ENCODE measurements at regions not wholly inside any gene's neighbourhood (a gene's known extent, or its start where the extent isn't known, plus 50 kb on each side); places are given as distances from the start of the nearest gene placed in this dataset.
A peak's percentile ranks its signal among the peaks of the same experiment; 100 is the strongest.

DNA sequence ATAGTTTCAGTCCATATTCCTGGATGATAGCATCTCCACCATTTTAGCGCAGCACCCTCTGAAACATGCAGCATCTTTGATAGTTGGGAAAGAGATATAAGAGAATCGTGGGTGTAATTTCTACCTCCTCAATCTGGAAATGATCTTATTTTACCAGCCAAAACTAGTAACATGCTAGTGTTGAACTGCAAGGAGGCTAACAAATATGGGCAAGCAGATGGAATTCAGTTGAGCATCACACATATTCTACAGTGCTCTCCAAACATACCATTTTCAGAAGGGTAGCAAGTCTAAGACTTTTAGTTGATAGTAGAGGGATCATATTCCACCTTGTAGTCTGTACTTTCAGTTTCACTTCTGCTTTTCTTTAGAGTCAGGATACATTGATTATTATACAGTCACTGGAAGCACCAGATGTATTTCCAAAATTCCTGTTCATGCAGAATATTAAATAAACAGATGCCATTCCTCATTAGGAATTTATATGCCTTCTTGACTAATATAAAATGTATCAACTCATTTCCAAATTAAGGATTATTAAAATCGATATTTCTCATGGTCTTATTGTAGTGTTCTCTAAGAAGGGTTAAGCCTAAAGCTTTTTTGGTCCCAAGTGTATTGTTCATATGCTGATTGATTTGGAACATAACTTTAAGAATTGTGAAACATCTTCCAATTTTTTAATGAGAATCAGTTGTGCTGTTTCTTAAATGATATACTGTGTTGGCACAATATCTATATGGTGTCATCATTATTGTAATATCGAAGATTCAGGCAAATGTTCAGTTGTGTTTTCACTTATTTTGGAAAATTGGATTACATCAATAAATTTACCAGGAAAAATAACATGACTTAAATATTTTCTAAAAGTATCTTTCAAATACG lies 362.0 kb downstream of the CENPW start:
- peak; percentile 32 for FAIRE-seq
- DNase-seq (ENCODE audit: low read depth), result no peak
- TF ChIP-seq, protein P1, sequence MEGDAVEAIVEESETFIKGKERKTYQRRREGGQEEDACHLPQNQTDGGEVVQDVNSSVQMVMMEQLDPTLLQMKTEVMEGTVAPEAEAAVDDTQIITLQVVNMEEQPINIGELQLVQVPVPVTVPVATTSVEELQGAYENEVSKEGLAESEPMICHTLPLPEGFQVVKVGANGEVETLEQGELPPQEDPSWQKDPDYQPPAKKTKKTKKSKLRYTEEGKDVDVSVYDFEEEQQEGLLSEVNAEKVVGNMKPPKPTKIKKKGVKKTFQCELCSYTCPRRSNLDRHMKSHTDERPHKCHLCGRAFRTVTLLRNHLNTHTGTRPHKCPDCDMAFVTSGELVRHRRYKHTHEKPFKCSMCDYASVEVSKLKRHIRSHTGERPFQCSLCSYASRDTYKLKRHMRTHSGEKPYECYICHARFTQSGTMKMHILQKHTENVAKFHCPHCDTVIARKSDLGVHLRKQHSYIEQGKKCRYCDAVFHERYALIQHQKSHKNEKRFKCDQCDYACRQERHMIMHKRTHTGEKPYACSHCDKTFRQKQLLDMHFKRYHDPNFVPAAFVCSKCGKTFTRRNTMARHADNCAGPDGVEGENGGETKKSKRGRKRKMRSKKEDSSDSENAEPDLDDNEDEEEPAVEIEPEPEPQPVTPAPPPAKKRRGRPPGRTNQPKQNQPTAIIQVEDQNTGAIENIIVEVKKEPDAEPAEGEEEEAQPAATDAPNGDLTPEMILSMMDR (IDR thresholded peaks at IDR 0.05; ENCODE audit: insufficient read depth, low read length, severe bottlenecking), result no peak

DNA sequence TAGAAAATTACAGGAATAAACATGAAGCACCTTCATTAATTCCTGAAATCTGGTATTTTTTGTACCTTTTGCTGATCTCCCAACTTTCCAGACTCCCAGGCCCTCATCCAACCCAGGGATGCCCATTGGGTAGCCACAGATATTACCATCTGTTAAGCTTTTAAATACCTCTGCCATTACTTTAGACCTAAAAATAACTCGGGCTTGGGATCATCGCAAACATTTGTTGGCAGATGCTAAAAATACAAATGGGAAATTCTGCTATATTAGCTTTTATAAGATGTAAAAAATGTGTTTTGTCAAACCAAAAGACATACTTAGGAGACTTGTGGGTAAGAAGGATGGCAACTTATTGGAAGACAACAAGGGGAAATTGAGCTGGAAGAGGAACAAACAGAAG lies 376.1 kb downstream of the CENPW start:
- TF ChIP-seq, protein P1 (IDR thresholded peaks at IDR 0.05; ENCODE audit: insufficient read depth, low read length, severe bottlenecking), result no peak
- DNase-seq (ENCODE audit: low read depth), result no peak
- Histone ChIP-seq H3K36me3 (ENCODE audit: control insufficient read depth, insufficient read depth, low read length) (no peaks in the 10 kb centered on the region), H3K4me3 (ENCODE audit: low read depth, low read length) (no peak overlapping the region), H3K27me3 (ENCODE audit: control insufficient read depth, insufficient read depth, low read length) (no peaks in the 10 kb centered on the region)
- FAIRE-seq, result no peak

More for the DNA sequence above, 362.0 kb downstream of the CENPW start:
- Histone ChIP-seq H3K4me3 (ENCODE audit: low read depth, low read length) (no peak overlapping the region), H3K36me3 (ENCODE audit: control insufficient read depth, insufficient read depth, low read length) (no peaks in the 10 kb centered on the region), H3K27me3 (ENCODE audit: control insufficient read depth, insufficient read depth, low read length) (no peaks in the 10 kb centered on the region)

DNA sequence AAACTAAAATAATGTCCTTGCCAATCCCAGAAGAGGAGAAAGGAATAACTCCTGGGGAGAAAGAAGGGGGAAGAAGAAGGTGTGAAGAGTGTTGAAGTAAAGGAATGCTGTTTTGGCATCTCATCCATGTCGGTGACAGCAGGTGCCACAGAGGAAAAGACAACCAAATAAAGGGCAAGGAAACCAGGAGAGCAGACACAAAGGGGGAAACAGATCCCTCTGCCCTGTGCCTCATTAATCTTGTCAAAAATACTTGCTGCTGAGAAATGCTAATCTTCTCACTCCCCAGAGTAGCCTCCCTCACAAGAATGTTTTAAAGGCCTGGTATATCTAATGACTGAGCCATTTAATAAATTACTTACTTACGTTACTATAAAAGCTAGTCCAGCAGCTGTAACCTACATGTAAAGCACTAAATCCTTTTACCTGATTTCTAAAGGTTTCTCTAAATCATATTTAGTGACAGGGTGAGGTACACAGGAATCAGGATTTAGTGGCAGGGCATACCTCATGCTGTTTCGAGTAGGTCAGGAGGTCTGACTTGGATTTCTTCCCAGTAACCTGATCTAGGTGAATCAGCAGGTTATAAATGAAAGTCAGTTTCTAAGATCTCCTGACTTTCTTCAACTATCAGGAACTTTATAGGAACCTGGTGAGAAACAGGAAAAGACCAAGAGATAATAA lies 377.1 kb downstream of the CENPW start:
- TF ChIP-seq, protein P1 (IDR thresholded peaks at IDR 0.05; ENCODE audit: insufficient read depth, low read length, severe bottlenecking), result no peak
- H3K36me3 ChIP-seq (ENCODE audit: control insufficient read depth, insufficient read depth, low read length), result no peaks in the 10 kb centered on the region
- no peak overlapping the region for H3K4me3 ChIP-seq (ENCODE audit: low read depth, low read length)
- no peaks in the 10 kb centered on the region for H3K27me3 ChIP-seq (ENCODE audit: control insufficient read depth, insufficient read depth, low read length)
- DNase-seq (ENCODE audit: low read depth) (peak; percentile 92), FAIRE-seq (no peak)

DNA sequence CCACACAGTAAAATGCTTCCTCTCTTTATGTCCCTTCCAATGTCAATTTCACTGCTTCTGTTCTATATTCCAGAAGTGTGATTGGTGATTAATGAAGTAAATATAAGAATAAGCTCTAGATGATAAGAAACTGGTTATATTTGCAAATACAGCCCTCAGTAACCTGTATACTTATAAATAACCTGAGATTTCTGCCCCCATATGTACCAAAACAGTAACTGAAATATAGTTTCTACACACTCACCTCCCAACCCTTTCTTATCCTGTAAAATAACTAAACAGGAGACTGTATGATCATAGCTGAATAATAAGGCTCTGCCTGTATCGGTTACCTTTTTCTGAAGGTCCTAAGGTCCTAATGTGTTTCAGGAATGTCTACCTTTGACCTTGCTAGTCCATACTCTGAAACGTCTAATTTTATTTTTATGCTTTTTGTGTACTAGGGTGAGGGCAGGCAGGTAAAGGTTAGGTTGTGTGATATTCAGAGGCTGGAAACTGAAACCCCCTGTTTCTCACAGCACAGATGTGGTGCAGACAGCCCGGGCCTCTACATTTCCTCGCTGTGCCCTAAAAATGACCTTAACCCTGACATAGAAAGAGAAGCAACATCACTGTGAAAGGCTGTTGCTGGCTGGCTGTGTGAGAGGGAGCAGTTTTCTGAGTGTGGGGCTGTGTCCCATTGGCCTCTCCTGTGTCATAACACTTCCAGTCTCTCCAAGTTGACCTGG lies 378.8 kb downstream of the CENPW start:
- no peak for DNase-seq (ENCODE audit: low read depth)
- TF ChIP-seq, protein P1 (IDR thresholded peaks at IDR 0.05; ENCODE audit: insufficient read depth, low read length, severe bottlenecking), result no peak
- no peaks in the 10 kb centered on the region for H3K36me3 ChIP-seq (ENCODE audit: control insufficient read depth, insufficient read depth, low read length)
- no peaks in the 10 kb centered on the region for H3K27me3 ChIP-seq (ENCODE audit: control insufficient read depth, insufficient read depth, low read length)
- FAIRE-seq, result no peak
- H3K4me3 ChIP-seq (ENCODE audit: low read depth, low read length), result no peak overlapping the region

DNA sequence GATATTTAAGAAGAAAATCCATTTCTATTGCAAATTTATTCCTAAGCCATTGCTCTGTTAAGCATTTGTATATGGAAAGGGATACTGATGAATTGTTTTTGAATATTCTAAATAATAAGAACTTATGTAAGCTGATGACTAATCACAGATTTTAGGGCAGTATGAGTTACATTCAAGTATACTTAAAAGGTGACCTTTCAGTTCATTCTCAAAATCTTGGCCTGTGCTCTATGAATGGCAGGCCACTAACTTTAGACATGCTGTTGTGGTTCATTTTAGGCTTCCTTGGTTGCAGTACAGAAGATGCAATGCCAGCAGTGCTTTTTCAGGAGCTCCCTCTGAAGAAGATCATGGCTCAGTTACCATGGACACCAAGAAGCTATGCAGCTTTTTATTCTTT lies 380.4 kb downstream of the CENPW start:
- DNase-seq (ENCODE audit: low read depth), result peak; percentile 22

More for the DNA sequence above, 380.4 kb downstream of the CENPW start:
- no peak for FAIRE-seq
- TF ChIP-seq, protein P1 (IDR thresholded peaks at IDR 0.05; ENCODE audit: insufficient read depth, low read length, severe bottlenecking), result no peak
- Histone ChIP-seq H3K4me3 (ENCODE audit: low read depth, low read length) (no peak overlapping the region), H3K27me3 (ENCODE audit: control insufficient read depth, insufficient read depth, low read length) (no peaks in the 10 kb centered on the region), H3K36me3 (ENCODE audit: control insufficient read depth, insufficient read depth, low read length) (no peaks in the 10 kb centered on the region)

Data from bronchial epithelial cell (primary cell).